GM19328 (cell line): ENCODE measurements at regions not wholly inside any gene's neighbourhood (a gene's known extent, or its start where the extent isn't known, plus 50 kb on each side); places are given as distances from the start of the nearest gene placed in this dataset.
"Not testable (repeated sequence)": the region's sequence is repeated elsewhere in the genome, so short reads cannot be mapped to it uniquely, and the experiment has no call there.

Source experiments
- ATAC-seq: cut with Tn5 transposase; IDR thresholded peaks from one replicate; pipeline ENCODE4 v1.9.1; 2021; ENCODE audit warnings: mild to moderate bottlenecking, moderate library complexity; ENCODE audit not compliant: unreplicated experiment

GRCh38 chr10:105757302-105757701, 1116.2 kb downstream of the SORCS3 start:
- ATAC-seq: no peak

GRCh38 chr10:105756386-105756785, 1115.3 kb downstream of the SORCS3 start:
- no peak for ATAC-seq

- no peak for ATAC-seq
Observed at GRCh38 chr10:105751688-105752087, 1110.6 kb downstream of the SORCS3 start.

GRCh38 chr10:105745596-105746148, 1104.6 kb downstream of the SORCS3 start:
- ATAC-seq: no peak

GRCh38 chr10:105743343-105744056, 1102.4 kb downstream of the SORCS3 start:
- ATAC-seq: no peak

GRCh38 chr10:105742923-105743322, 1101.8 kb downstream of the SORCS3 start:
- no peak for ATAC-seq

- no peak for ATAC-seq
Observed at GRCh38 chr10:105742184-105742583, 1101.1 kb downstream of the SORCS3 start.

GRCh38 chr10:105734479-105734878, 1093.4 kb downstream of the SORCS3 start:
- no peak for ATAC-seq

GRCh38 chr10:105733924-105734323, 1092.8 kb downstream of the SORCS3 start:
- no peak for ATAC-seq

- no peak for ATAC-seq
Observed at GRCh38 chr10:105729428-105729827, 1088.3 kb downstream of the SORCS3 start.

GRCh38 chr10:105727586-105727985, 1086.5 kb downstream of the SORCS3 start:
- ATAC-seq: not testable (repeated sequence)

- no peak for ATAC-seq
Observed at GRCh38 chr10:105727131-105727530, 1086.0 kb downstream of the SORCS3 start.

- ATAC-seq: no peak
Observed at GRCh38 chr10:105726149-105726548, 1085.1 kb downstream of the SORCS3 start.

GRCh38 chr10:105725007-105725406, 1083.9 kb downstream of the SORCS3 start:
- no peak for ATAC-seq

GRCh38 chr10:105718207-105718995, 1077.3 kb downstream of the SORCS3 start:
- no peak for ATAC-seq

- ATAC-seq: no peak
Observed at GRCh38 chr10:105714728-105715127, 1073.6 kb downstream of the SORCS3 start.

- ATAC-seq: no peak
Observed at GRCh38 chr10:105707603-105708002, 1066.5 kb downstream of the SORCS3 start.

- no peak for ATAC-seq
Observed at GRCh38 chr10:105706281-105707026, 1065.4 kb downstream of the SORCS3 start.

GRCh38 chr10:105702211-105702610, 1061.1 kb downstream of the SORCS3 start:
- ATAC-seq: no peak

GRCh38 chr10:105700218-105700617, 1059.1 kb downstream of the SORCS3 start:
- ATAC-seq: no peak

GRCh38 chr10:105699504-105699903, 1058.4 kb downstream of the SORCS3 start:
- ATAC-seq: no peak
